OCI-LY3 (cell line): ENCODE measurements at regions not wholly inside any gene's neighbourhood (a gene's known extent, or its start where the extent isn't known, plus 50 kb on each side); places are given as distances from the start of the nearest gene placed in this dataset.
A peak's percentile ranks its signal among the peaks of the same experiment; 100 is the strongest.

Experiments used
- H2AFZ ChIP-seq: fragments of 200-600, 300-600 bp; shearing (Covaris generic); 2 replicates; pipeline ENCODE4 v1.6.0; 2014; ENCODE audit warnings: antibody characterized with exemption, low read depth, low read length
- H3K27ac ChIP-seq: fragments of 200-600, 300-600 bp; sonication (generic); 2 replicates; pipeline ENCODE4 v1.5.1; 2014; ENCODE audit warnings: mild to moderate bottlenecking, low read length, moderate library complexity, mixed read lengths
- H3K27me3 ChIP-seq: fragments of 200-600, 300-600 bp; sonication (generic); 2 replicates; pipeline ENCODE4 v1.6.1; 2014; ENCODE audit warnings: low read depth, low read length, mixed read lengths
- H3K36me3 ChIP-seq: fragments of 200-600, 300-600 bp; sonication (generic); replicated peaks from 2 replicates; pipeline ENCODE3; 2014; ENCODE audit warnings: low read depth, low read length, mixed read lengths
- H3K4me1 ChIP-seq: fragments of 300-600, 200-600 bp; sonication (generic); 2 replicates; pipeline ENCODE4 v1.6.1; 2014; ENCODE audit warnings: low read length, mixed read lengths
- H3K4me2 ChIP-seq: fragments of 200-600, 300-600 bp; sonication (generic); 2 replicates; pipeline ENCODE4 v1.6.1; 2014; ENCODE audit warnings: low read length, mixed read lengths
- H3K4me3 ChIP-seq: fragments of 300-600, 200-600 bp; sonication (generic); 2 replicates; pipeline ENCODE4 v1.5.1; 2014; ENCODE audit warnings: antibody characterized with exemption, mild to moderate bottlenecking, low read length, moderate library complexity
- H3K79me2 ChIP-seq: fragments of 300-600, 200-600 bp; shearing (Covaris generic); 2 replicates; pipeline ENCODE4 v1.6.1; 2014; ENCODE audit warnings: mild to moderate bottlenecking, low read length, mixed read lengths
- H3K9ac ChIP-seq: fragments of 300-600, 200-600 bp; shearing (Covaris generic); 2 replicates; pipeline ENCODE4 v1.6.0; 2014; ENCODE audit warnings: mild to moderate bottlenecking, low read length, moderate library complexity
- H3K9me3 ChIP-seq: fragments of 200-600, 300-600 bp; shearing (Covaris generic); 2 replicates; pipeline ENCODE4 v1.6.1; 2014; ENCODE audit warnings: low read length, mixed read lengths; ENCODE audit not compliant: insufficient read depth
- H4K20me1 ChIP-seq: fragments of 200-600, 300-600 bp; sonication (generic); 2 replicates; pipeline ENCODE4 v1.6.1; 2016; ENCODE audit warnings: low read length, mixed read lengths; ENCODE audit not compliant: insufficient read depth
- EZH2phosphoT487 ChIP-seq: fragments of 200-600 bp; shearing (Covaris generic); IDR thresholded peaks from 2 replicates; pipeline ENCODE4 v1.6.1; 2018; ENCODE audit warnings: antibody characterized with exemption, mixed run types, low read depth
- TF ChIP-seq, protein P1 (sequence below): fragments of 200-600, 300-600 bp; sonication (generic); IDR thresholded peaks from 2 replicates; pipeline ENCODE4 v1.5.1; 2014; ENCODE audit warnings: antibody characterized with exemption, low read length, low read depth

DNA sequence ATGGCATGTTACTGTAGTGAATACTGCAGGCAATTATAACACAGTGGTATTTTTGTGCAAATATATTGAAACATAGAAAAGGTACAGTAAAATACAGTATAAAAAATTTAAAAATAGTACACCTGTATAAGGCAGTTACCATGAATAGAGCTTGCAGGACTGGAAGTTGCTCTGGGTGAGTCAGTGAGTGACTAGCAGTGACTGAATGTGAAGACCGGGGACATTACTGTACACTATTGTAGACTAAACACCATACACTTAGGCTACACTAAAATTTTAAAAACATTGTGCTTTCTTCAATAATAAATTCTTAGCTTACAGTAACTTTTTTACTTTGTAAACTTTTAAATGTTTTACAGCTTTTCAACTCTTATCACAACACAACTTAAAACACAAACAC lies 181.7 kb downstream of the GALC start:
- Histone ChIP-seq H3K79me2 (no peaks in the 10 kb centered on the region), H3K36me3 (peaks cover 6% of the 10 kb centered on the region), H3K27ac (no peak overlapping the region), H3K9ac (no peak overlapping the region), H2AFZ (no peak overlapping the region), H3K27me3 (no peaks in the 10 kb centered on the region), H3K4me3 (no peak overlapping the region), H3K4me1 (peaks cover 22% of the 10 kb centered on the region), H3K9me3 (0 out of 2 replicates have a peak, but pooled peaks cover 3% of the 10 kb centered on the region), H4K20me1 (no peaks in the 10 kb centered on the region), H3K4me2 (no peak overlapping the region)
- TF ChIP-seq, protein P1, sequence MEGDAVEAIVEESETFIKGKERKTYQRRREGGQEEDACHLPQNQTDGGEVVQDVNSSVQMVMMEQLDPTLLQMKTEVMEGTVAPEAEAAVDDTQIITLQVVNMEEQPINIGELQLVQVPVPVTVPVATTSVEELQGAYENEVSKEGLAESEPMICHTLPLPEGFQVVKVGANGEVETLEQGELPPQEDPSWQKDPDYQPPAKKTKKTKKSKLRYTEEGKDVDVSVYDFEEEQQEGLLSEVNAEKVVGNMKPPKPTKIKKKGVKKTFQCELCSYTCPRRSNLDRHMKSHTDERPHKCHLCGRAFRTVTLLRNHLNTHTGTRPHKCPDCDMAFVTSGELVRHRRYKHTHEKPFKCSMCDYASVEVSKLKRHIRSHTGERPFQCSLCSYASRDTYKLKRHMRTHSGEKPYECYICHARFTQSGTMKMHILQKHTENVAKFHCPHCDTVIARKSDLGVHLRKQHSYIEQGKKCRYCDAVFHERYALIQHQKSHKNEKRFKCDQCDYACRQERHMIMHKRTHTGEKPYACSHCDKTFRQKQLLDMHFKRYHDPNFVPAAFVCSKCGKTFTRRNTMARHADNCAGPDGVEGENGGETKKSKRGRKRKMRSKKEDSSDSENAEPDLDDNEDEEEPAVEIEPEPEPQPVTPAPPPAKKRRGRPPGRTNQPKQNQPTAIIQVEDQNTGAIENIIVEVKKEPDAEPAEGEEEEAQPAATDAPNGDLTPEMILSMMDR, result no peak
- TF ChIP-seq EZH2phosphoT487, result no peak

DNA sequence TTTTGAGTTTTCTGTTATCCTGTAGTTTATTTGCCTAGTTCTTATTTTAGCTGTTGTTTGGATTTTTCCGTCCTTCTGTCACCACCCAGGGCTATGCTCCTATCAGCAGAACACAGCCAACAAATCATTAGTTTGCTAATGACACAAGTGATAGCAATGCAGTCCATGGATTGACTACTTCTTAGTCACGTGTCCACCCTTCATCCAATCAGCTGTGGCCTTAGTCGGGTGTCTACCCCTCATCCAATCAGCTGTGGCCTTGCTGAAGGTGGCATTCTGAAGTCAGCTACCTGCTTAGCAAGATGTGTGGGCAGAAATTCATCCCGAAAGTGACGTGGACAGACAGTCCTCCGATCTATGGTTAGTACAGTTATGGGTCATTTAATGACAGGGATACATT lies 182.3 kb downstream of the GALC start:
- H4K20me1 ChIP-seq, result no peaks in the 10 kb centered on the region
- peaks cover 8% of the 10 kb centered on the region; the same call in 1 of the 2 replicates for H3K9me3 ChIP-seq
- H3K4me3 ChIP-seq, result no peak overlapping the region
- H3K27ac ChIP-seq, result no peak overlapping the region
- H3K4me1 ChIP-seq, result peaks cover 22% of the 10 kb centered on the region
- no peak for TF ChIP-seq EZH2phosphoT487
- TF ChIP-seq, protein P1, result no peak
- no peaks in the 10 kb centered on the region for H3K79me2 ChIP-seq
- H2AFZ ChIP-seq, result no peak overlapping the region
- H3K4me2 ChIP-seq, result no peak overlapping the region
- no peak overlapping the region for H3K9ac ChIP-seq
- peaks cover 10% of the 10 kb centered on the region for H3K36me3 ChIP-seq
- H3K27me3 ChIP-seq, result no peaks in the 10 kb centered on the region

DNA sequence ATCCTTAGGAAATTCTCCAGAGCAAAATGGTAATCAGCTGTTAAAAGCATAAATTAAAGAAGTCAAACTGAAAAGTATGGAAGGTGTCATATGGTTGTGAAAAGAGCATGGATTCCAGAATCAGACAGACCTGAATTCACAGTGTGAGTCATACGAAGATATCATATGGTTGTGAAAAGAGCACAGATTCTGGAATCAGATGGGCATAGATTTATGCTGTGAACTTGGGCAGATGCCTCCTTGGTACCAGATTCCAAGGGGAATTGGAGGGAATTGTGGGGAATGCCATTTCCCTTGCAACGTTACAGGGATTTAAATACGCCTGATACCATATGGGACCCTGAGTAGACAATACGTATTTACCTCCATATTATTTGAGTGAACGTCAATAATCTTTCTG lies 183.7 kb downstream of the GALC start:
- Histone ChIP-seq H3K4me3 (no peak overlapping the region), H3K4me1 (peaks cover 30% of the 10 kb centered on the region), H3K4me2 (no peak overlapping the region), H3K9ac (no peak overlapping the region), H3K36me3 (peaks cover 22% of the 10 kb centered on the region), H3K9me3 (peaks cover 21% of the 10 kb centered on the region), H3K27me3 (no peaks in the 10 kb centered on the region), H3K79me2 (no peaks in the 10 kb centered on the region), H4K20me1 (no peaks in the 10 kb centered on the region), H3K27ac (no peak overlapping the region), H2AFZ (no peak overlapping the region)
- TF ChIP-seq, protein P1, result no peak
- no peak for TF ChIP-seq EZH2phosphoT487

DNA sequence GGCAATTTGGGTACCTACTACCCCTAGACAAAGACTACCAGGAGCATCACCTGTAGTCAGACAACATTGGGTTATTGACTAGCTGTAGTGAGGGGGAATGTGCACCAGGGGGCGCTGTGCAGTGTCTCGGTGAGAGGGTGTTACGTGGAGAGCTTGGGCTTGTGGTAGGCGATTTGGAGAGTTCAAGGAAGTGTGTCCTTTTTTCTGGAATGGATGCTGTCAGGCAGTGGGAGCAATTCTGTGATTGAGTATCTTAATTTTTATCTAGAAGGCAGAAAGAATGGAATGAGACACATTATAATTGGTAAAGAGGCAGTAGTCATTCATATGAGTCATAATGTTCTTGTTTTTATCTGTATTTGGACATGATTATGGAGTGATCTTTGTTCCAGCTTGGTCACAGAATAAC lies 187.7 kb downstream of the GALC start:
- Histone ChIP-seq H4K20me1 (no peaks in the 10 kb centered on the region), H3K4me3 (no peak overlapping the region), H3K4me1 (peaks cover 31% of the 10 kb centered on the region), H3K9me3 (peaks cover 37% of the 10 kb centered on the region), H3K27ac (peak overlapping the region; percentile 90; the same call in 1 of the 2 replicates), H2AFZ (no peak overlapping the region), H3K9ac (no peak overlapping the region), H3K79me2 (no peaks in the 10 kb centered on the region), H3K4me2 (no peak overlapping the region), H3K27me3 (no peaks in the 10 kb centered on the region), H3K36me3 (peaks cover 39% of the 10 kb centered on the region)
- TF ChIP-seq, protein P1, result peak; percentile 57
- TF ChIP-seq EZH2phosphoT487, result no peak
